ENCODE measurements at regions not wholly inside any gene's neighbourhood (a gene's known extent, or its start where the extent isn't known, plus 50 kb on each side); places are given as distances from the start of the nearest gene placed in this dataset.

DNA sequence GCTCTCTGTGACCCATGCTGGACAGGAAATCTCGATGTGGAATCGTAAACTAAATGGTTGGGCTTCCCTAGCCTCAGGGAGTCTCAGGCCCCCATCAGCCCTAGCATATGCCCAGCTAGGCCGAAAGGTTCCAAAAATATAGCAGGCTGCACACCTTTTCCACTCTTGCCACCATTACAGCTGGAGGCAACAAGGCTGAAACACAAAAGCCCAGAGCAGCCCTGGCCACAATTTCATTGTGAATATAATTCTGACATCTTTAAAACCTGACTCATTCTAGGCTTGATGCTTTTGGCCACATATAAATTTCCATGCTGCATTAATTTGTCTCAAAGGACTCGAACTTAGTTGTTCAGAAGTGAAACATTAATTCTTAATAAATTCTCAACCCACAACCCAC, 382.2 kb downstream of the GRIN2B start:
- no peak for TF ChIP-seq POLR2A (IDR thresholded peaks at IDR 0.05)
- TF ChIP-seq, protein P1, sequence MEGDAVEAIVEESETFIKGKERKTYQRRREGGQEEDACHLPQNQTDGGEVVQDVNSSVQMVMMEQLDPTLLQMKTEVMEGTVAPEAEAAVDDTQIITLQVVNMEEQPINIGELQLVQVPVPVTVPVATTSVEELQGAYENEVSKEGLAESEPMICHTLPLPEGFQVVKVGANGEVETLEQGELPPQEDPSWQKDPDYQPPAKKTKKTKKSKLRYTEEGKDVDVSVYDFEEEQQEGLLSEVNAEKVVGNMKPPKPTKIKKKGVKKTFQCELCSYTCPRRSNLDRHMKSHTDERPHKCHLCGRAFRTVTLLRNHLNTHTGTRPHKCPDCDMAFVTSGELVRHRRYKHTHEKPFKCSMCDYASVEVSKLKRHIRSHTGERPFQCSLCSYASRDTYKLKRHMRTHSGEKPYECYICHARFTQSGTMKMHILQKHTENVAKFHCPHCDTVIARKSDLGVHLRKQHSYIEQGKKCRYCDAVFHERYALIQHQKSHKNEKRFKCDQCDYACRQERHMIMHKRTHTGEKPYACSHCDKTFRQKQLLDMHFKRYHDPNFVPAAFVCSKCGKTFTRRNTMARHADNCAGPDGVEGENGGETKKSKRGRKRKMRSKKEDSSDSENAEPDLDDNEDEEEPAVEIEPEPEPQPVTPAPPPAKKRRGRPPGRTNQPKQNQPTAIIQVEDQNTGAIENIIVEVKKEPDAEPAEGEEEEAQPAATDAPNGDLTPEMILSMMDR (IDR thresholded peaks at IDR 0.05), result no peak
